ENCODE measurements at regions not wholly inside any gene's neighbourhood (a gene's known extent, or its start where the extent isn't known, plus 50 kb on each side); places are given as distances from the start of the nearest gene placed in this dataset.
"Not testable (repeated sequence)": the region's sequence is repeated elsewhere in the genome, so short reads cannot be mapped to it uniquely, and the experiment has no call there.

- TF ChIP-seq CTCF (IDR thresholded peaks at IDR 0.05; ENCODE audit: low read depth, low read length, missing control alignments), result no peak
- no peak for DNase-seq (ENCODE audit: extremely low read depth, low read depth)
- no peak overlapping the region for H3K4me3 ChIP-seq (replicated peaks; ENCODE audit: low read depth, low read length)
Observed at GRCh38 chr4:158968961-158969360, 133.9 kb upstream of the RAPGEF2 start.

GRCh38 chr4:158970812-158971211 is 132.1 kb upstream of the RAPGEF2 start:
- no peak for TF ChIP-seq CTCF (IDR thresholded peaks at IDR 0.05; ENCODE audit: low read depth, low read length, missing control alignments)

GRCh38 chr4:158974438-158974837 is 128.4 kb upstream of the RAPGEF2 start:
- H3K4me3 ChIP-seq (replicated peaks; ENCODE audit: low read depth, low read length); DNase-seq (ENCODE audit: extremely low read depth, low read depth): not testable (repeated sequence)

More at GRCh38 chr4:158970812-158971211, 132.1 kb upstream of the RAPGEF2 start:
- no peak overlapping the region for H3K4me3 ChIP-seq (replicated peaks; ENCODE audit: low read depth, low read length)
- no peak for DNase-seq (ENCODE audit: extremely low read depth, low read depth)

- not testable (repeated sequence) for H3K4me3 ChIP-seq (replicated peaks; ENCODE audit: low read depth, low read length); DNase-seq (ENCODE audit: extremely low read depth, low read depth)
Observed at GRCh38 chr4:158980711-158981110, 122.2 kb upstream of the RAPGEF2 start.

- no peak for DNase-seq (ENCODE audit: extremely low read depth, low read depth)
- TF ChIP-seq CTCF (IDR thresholded peaks at IDR 0.05; ENCODE audit: low read depth, low read length, missing control alignments), result no peak
- no peak overlapping the region for H3K4me3 ChIP-seq (replicated peaks; ENCODE audit: low read depth, low read length)
Observed at GRCh38 chr4:158991534-158992155, 111.2 kb upstream of the RAPGEF2 start.

- no peak for DNase-seq (ENCODE audit: extremely low read depth, low read depth)
- no peak for TF ChIP-seq CTCF (IDR thresholded peaks at IDR 0.05; ENCODE audit: low read depth, low read length, missing control alignments)
- H3K4me3 ChIP-seq (replicated peaks; ENCODE audit: low read depth, low read length), result no peak overlapping the region
Observed at GRCh38 chr4:158993891-158994290, 109.0 kb upstream of the RAPGEF2 start.

GRCh38 chr4:158995040-158995439 is 107.8 kb upstream of the RAPGEF2 start:
- no peak overlapping the region for H3K4me3 ChIP-seq (replicated peaks; ENCODE audit: low read depth, low read length)
- no peak for TF ChIP-seq CTCF (IDR thresholded peaks at IDR 0.05; ENCODE audit: low read depth, low read length, missing control alignments)
- DNase-seq (ENCODE audit: extremely low read depth, low read depth), result no peak

GRCh38 chr4:158995965-158996364 is 106.9 kb upstream of the RAPGEF2 start:
- H3K4me3 ChIP-seq (replicated peaks; ENCODE audit: low read depth, low read length), result no peak overlapping the region
- no peak for DNase-seq (ENCODE audit: extremely low read depth, low read depth)
- TF ChIP-seq CTCF (IDR thresholded peaks at IDR 0.05; ENCODE audit: low read depth, low read length, missing control alignments), result no peak

Data from HFF-Myc (cell line).